Prostate gland (tissue), 2 donors: ENCODE measurements at regions not wholly inside any gene's neighbourhood (a gene's known extent, or its start where the extent isn't known, plus 50 kb on each side); places are given as distances from the start of the nearest gene placed in this dataset.

ENCODE experiments used
- DNase-seq: peaks from one replicate; pipeline ENCODE4 v3.0.0-alpha.2; 2019; ENCODE audit warnings: low spot score
- H3K27ac ChIP-seq, 2 donors: fragments of 200-600 bp; sonication (generic); 2 replicates each; pipeline ENCODE4 v1.5.1; 2017 to 2019
- H3K27me3 ChIP-seq: fragments of 200-600 bp; sonication (generic); replicated peaks from 2 replicates; pipeline ENCODE4 v1.5.1; 2019; ENCODE audit not compliant: insufficient read depth
- H3K36me3 ChIP-seq, 2 donors: fragments of 200-600 bp; sonication (generic); 1 replicate in 1 of 2; 2 replicates in 1 of 2; pipeline versions ENCODE4 v1.5.1 to v1.8.1; 2017 to 2019
- H3K4me1 ChIP-seq: fragments of 200-600 bp; sonication (generic); replicated peaks from 2 replicates; pipeline ENCODE4 v1.5.1; 2019
- H3K4me3 ChIP-seq, 2 donors: fragments of 200-600 bp; sonication (generic); 2 replicates each; pipeline ENCODE4 v1.5.1; 2017 to 2019
- H3K9me3 ChIP-seq: fragments of 200-600 bp; sonication (generic); 2 replicates; pipeline ENCODE4 v1.5.1; 2017
- CTCF ChIP-seq, 4 experiments: fragments of 200-600 bp in 2 of 4; fragments of 450-650 bp in 2 of 4; sonication (generic) in 2 of 4; IDR thresholded peaks; 1 replicate in 3 of 4; 2 replicates in 1 of 4; pipeline ENCODE4 v1.5.1; 2016 to 2019; ENCODE audit warnings: antibody characterized with exemption in 4 of 4, mild to moderate bottlenecking in 2 of 4, moderate library complexity in 2 of 4
- POLR2A ChIP-seq: fragments of 450-650 bp; IDR thresholded peaks from one replicate; pipeline ENCODE4 v1.6.1; 2016; ENCODE audit warnings: antibody characterized with exemption, mild to moderate bottlenecking
- POLR2AphosphoS5 ChIP-seq: sonication (generic); formaldehyde crosslinking; IDR thresholded peaks from one replicate; pipeline ENCODE4 v1.6.1; 2017; ENCODE audit warnings: antibody characterized with exemption
- WGBS: methylation state at CpG from one replicate; pipeline ENCODE4 v1.1.5; 2018; 5-methylcytosine and 5-hydroxymethylcytosine counted together
- intact Hi-C: fragments of 100-400 bp; cut with DNase I; formaldehyde crosslinking; loops from one replicate; pipeline ENCODE4 v1.14.2; 2022

DNA sequence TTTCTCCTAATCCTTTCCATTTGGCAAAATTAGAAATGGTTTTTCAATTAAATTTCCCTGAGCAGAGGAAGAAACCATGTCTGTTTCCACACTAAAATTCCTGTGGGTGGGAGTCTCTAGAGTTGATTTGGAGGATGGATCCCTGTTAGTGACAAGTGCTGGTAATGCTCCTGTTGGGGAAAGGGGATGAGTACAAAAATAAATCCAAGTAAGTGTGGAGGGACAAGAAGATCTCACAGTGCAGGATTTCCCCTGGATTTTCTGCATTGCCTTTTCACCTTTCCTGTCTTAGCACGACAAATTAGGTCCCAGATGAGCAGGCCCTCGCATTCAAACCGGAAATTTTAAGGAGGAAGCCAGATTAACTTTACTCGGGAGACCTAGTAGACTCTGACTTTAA lies 107.5 kb downstream of the DAD1 start:
- H3K27ac ChIP-seq: no peak overlapping the region
- no peak for DNase-seq
- TF ChIP-seq POLR2A (no peak), CTCF (IDR thresholded peaks at IDR 0.05) (no peak), POLR2AphosphoS5 (no peak)
- no peak overlapping the region for H3K4me3 ChIP-seq
- H3K27me3 ChIP-seq: no peaks in the 10 kb centered on the region
- intact Hi-C loops: no loop called here
- H3K36me3 ChIP-seq: no peaks in the 10 kb centered on the region
- no peaks in the 10 kb centered on the region for H3K9me3 ChIP-seq
- WGBS: 84% methylated on average over 4 of the region's 4 CpGs
- H3K4me1 ChIP-seq: no peaks in the 10 kb centered on the region

DNA sequence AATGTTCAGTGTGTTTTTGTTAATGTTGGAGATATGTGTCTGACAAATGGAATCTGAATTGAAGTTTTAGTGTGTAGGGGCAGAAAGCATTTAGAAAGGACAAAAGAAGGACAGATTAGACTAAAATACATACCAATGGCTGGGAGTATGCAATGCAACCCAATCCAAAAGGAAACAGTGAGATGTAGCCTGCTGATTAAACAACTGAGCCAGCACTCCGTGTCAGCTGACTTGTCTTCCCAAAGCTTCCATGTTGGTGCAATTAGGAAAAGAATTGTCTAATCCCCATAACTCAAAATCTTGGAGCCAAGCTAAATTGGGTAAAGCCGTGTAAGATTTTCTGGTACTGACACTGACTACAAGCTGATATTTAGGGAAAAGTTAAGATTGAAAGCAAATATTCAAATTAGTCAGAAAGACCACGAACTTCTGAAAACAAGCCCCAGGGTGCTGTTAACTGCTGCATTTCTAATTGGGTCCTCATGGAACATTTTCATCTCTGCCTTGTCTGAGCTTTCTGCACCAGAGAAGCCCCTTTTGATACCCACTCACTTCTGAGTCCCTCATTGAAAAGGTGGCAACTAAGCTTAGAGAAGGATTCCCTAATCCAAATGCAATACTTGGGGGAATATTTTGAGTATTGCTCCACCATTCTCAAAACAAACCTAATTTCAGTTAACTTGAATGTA lies 109.1 kb downstream of the DAD1 start:
- Histone ChIP-seq H3K27ac (no peak overlapping the region), H3K27me3 (no peaks in the 10 kb centered on the region), H3K36me3 (no peaks in the 10 kb centered on the region), H3K4me3 (no peak overlapping the region), H3K9me3 (no peaks in the 10 kb centered on the region), H3K4me1 (no peaks in the 10 kb centered on the region)
- intact Hi-C loops: no loop called here
- 55% methylated on average over 3 of the region's 3 CpGs for WGBS
- TF ChIP-seq POLR2A: no peak
- TF ChIP-seq CTCF (IDR thresholded peaks at IDR 0.05): no peak
- no peak for TF ChIP-seq POLR2AphosphoS5
- DNase-seq: no peak

- 81% methylated on average over 6 of the region's 6 CpGs for WGBS
- no peak overlapping the region for H3K4me3 ChIP-seq
- no peak overlapping the region for H3K27ac ChIP-seq
- H3K27me3 ChIP-seq: no peaks in the 10 kb centered on the region
- intact Hi-C loops: no loop called here
- H3K9me3 ChIP-seq: no peaks in the 10 kb centered on the region
- no peaks in the 10 kb centered on the region for H3K4me1 ChIP-seq
- H3K36me3 ChIP-seq: no peaks in the 10 kb centered on the region
- TF ChIP-seq POLR2A (no peak), CTCF (IDR thresholded peaks at IDR 0.05) (no peak), POLR2AphosphoS5 (no peak)
- DNase-seq: no peak
These were observed 109.9 kb downstream of the DAD1 start for GRCh38 chr14:22479132-22479531.

- Histone ChIP-seq H3K27ac (no peak overlapping the region), H3K27me3 (no peaks in the 10 kb centered on the region), H3K4me3 (no peak overlapping the region), H3K4me1 (no peaks in the 10 kb centered on the region), H3K9me3 (no peaks in the 10 kb centered on the region), H3K36me3 (no peaks in the 10 kb centered on the region)
- DNase-seq: no peak
- WGBS: 34% methylated on average over 3 of the region's 3 CpGs
- intact Hi-C loops: no loop called here
- TF ChIP-seq CTCF (IDR thresholded peaks at IDR 0.05): no peak
- TF ChIP-seq POLR2AphosphoS5: no peak
- TF ChIP-seq POLR2A: no peak
These were observed 110.4 kb downstream of the DAD1 start for GRCh38 chr14:22478670-22479069.

DNA sequence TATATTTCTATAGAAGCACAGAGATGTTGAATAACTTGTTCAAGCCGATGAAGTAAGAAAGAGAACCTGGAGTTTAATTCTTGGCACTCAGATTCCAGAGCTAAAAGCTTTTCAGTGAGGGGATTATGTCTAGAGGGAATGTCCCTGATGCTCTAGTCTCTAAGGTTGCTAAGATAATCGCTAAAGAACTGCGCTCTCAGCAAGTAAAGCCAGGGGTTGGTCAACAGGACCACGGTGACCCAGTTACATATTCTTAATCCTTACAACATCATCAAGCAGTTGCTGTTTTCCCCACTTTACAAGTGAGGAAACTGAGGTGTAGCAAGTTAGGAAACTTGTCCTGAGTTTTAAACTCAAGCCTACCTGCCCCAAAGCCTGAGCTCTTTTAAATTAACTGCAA lies 110.8 kb downstream of the DAD1 start:
- TF ChIP-seq CTCF (IDR thresholded peaks at IDR 0.05) (no peak), POLR2AphosphoS5 (no peak), POLR2A (no peak)
- Histone ChIP-seq H3K27me3 (no peaks in the 10 kb centered on the region), H3K36me3 (no peaks in the 10 kb centered on the region), H3K27ac (no peak overlapping the region), H3K4me1 (no peaks in the 10 kb centered on the region), H3K4me3 (no peak overlapping the region), H3K9me3 (no peaks in the 10 kb centered on the region)
- intact Hi-C loops: no loop called here
- DNase-seq: no peak
- WGBS: 85% methylated on average over 4 of the region's 4 CpGs
